HCT116 (cell line): ENCODE measurements at regions not wholly inside any gene's neighbourhood (a gene's known extent, or its start where the extent isn't known, plus 50 kb on each side); places are given as distances from the start of the nearest gene placed in this dataset.

Source experiments
- ATAC-seq: fragments of 200-7000 bp; cut with Tn5 transposase; 2 replicates; pipeline ENCODE4 v1.9.1; 2020; ENCODE audit warnings: mild to moderate bottlenecking, moderate library complexity
- BruUV-seq: library from RNA; stranded (reverse); fragments of 400-500 nt; replicated peaks from 2 replicates; lab custom pipeline; 2021; lab: Mats Ljungman, UMichigan
- CTCF ChIA-PET: fragments of 300-600 bp; sonication (Branson Sonifier 250); formaldehyde crosslinking; loops from one replicate; lab custom pipeline; 2021; ENCODE audit warnings: antibody characterized with exemption; lab: Charles Lee
- POLR2A ChIA-PET: fragments of 300-600, 350-600 bp; sonication (Branson Sonifier 250); formaldehyde crosslinking; loops from one replicate; lab custom pipeline; 2021; ENCODE audit warnings: antibody characterized with exemption; lab: Charles Lee
- RAD21 ChIA-PET, 2 experiments: fragments of 300-600 bp; sonication (Branson Sonifier 250); formaldehyde crosslinking; loops; one replicate each; lab custom pipeline; 2023; ENCODE audit warnings: low total read pairs in 2 of 2; ENCODE audit not compliant: uncharacterized antibody in 2 of 2, unreplicated experiment in 2 of 2, low non-redundant PET in 1 of 2; lab: Charles Lee
- DNase-seq: peaks from one replicate; pipeline ENCODE4 v3.0.0-alpha.2; 2010; ENCODE audit warnings: low read depth, low spot score
- H2AFZ ChIP-seq: fragments of 200-600 bp; shearing (Covaris generic), sonication (generic); 2 replicates; pipeline ENCODE4 v1.6.1; 2017; ENCODE audit warnings: low read depth, mixed run types, mixed read lengths, antibody characterized with exemption, low read length; ENCODE audit not compliant: poor library complexity, severe bottlenecking
- H3K27ac ChIP-seq: 2 replicates; pipeline ENCODE4 v1.5.1; 2012; ENCODE audit warnings: low read depth, low read length
- H3K27me3 ChIP-seq: fragments of 200-600 bp; sonication (generic); 2 replicates; pipeline ENCODE4 v1.6.1; 2016; ENCODE audit warnings: mixed run types, low read length, mixed read lengths; ENCODE audit not compliant: insufficient read depth
- H3K36me3 ChIP-seq, 2 experiments: fragments of 200-500 bp in 1 of 2; fragments of 200-600 bp in 1 of 2; sonication (Bioruptor generic) in 1 of 2; sonication (generic) in 1 of 2; 2 replicates each; pipeline versions ENCODE4 v1.5.1 to v1.6.1; 2014 to 2016; ENCODE audit warnings: low read length in 2 of 2, inconsistent platforms in 1 of 2, mixed read lengths in 1 of 2, mixed run types in 1 of 2; ENCODE audit not compliant: insufficient read depth in 2 of 2, control insufficient read depth in 1 of 2
- H3K4me1 ChIP-seq, 2 experiments: fragments of 200-600 bp in 1 of 2; sonication (generic) in 1 of 2; 2 replicates each; pipeline versions ENCODE4 v1.5.1 to v1.6.1; 2012 to 2017; ENCODE audit warnings: low read length in 2 of 2, inconsistent platforms in 1 of 2, mild to moderate bottlenecking in 1 of 2, mixed read lengths in 1 of 2, mixed run types in 1 of 2, moderate library complexity in 1 of 2; ENCODE audit not compliant: insufficient read depth in 2 of 2, control insufficient read depth in 1 of 2
- H3K4me2 ChIP-seq: fragments of 200-600 bp; sonication (generic); 2 replicates; pipeline ENCODE4 v1.6.1; 2017; ENCODE audit warnings: mixed run types, low read length, mixed read lengths
- H3K4me3 ChIP-seq, 2 experiments: fragments of 200-600 bp in 1 of 2; sonication (generic) in 1 of 2; replicated peaks in 1 of 2; 2 replicates each; pipeline ENCODE4 v1.5.1; 2011 to 2016; ENCODE audit warnings: low read length in 2 of 2, control low read depth in 1 of 2, low read depth in 1 of 2, mild to moderate bottlenecking in 1 of 2, mixed read lengths in 1 of 2, mixed run types in 1 of 2
- H3K79me2 ChIP-seq: fragments of 200-600 bp; sonication (generic); 2 replicates; pipeline ENCODE4 v1.6.1; 2017; ENCODE audit warnings: mild to moderate bottlenecking, mixed run types, low read length, moderate library complexity, mixed read lengths; ENCODE audit not compliant: insufficient read depth
- H3K9ac ChIP-seq: fragments of 200-600 bp; sonication (generic); 2 replicates; pipeline ENCODE4 v1.6.1; 2016; ENCODE audit warnings: low read length, mixed read lengths
- H3K9me2 ChIP-seq: fragments of 200-600 bp; sonication (generic), shearing (Covaris generic); 2 replicates; pipeline ENCODE4 v1.6.1; 2017; ENCODE audit warnings: mixed run types, mild to moderate bottlenecking, moderate library complexity; ENCODE audit not compliant: insufficient read depth
- H3K9me3 ChIP-seq, 2 experiments: fragments of 200-500 bp in 1 of 2; fragments of 200-600 bp in 1 of 2; sonication (Bioruptor generic) in 1 of 2; sonication (generic) in 1 of 2; 2 replicates each; pipeline ENCODE4 v1.6.1; 2014 to 2017; ENCODE audit warnings: low read length in 2 of 2, mixed read lengths in 2 of 2, inconsistent platforms in 1 of 2, low read depth in 1 of 2, mild to moderate bottlenecking in 1 of 2, mixed run types in 1 of 2, moderate library complexity in 1 of 2; ENCODE audit not compliant: control insufficient read depth in 1 of 2, insufficient read depth in 1 of 2
- H4K20me1 ChIP-seq: fragments of 200-600 bp; sonication (generic), shearing (Covaris generic); 2 replicates; pipeline ENCODE4 v1.6.1; 2017; ENCODE audit warnings: mixed run types, mild to moderate bottlenecking, moderate library complexity; ENCODE audit not compliant: insufficient read depth
- ATF3 ChIP-seq: IDR thresholded peaks from 2 replicates; pipeline ENCODE4 v1.6.1; 2012
- CBX3 ChIP-seq: IDR thresholded peaks from 2 replicates; pipeline ENCODE4 v1.6.1; 2012; ENCODE audit warnings: low read depth
- CEBPB ChIP-seq: IDR thresholded peaks from 2 replicates; pipeline ENCODE4 v1.6.1; 2012; ENCODE audit warnings: low read depth
- CTCF ChIP-seq, 3 experiments: fragments of 200-600 bp in 1 of 3; sonication (generic) in 1 of 3; IDR thresholded peaks in 2 of 3; conservative IDR thresholded peaks in 1 of 3; 2 replicates each; pipeline ENCODE4 v1.5.1; 2012 to 2017; ENCODE audit warnings: low read depth in 2 of 3, low read length in 2 of 3, antibody characterized with exemption in 1 of 3, borderline replicate concordance in 1 of 3, control low read depth in 1 of 3, mild to moderate bottlenecking in 1 of 3, mixed read lengths in 1 of 3, mixed run types in 1 of 3, moderate library complexity in 1 of 3; ENCODE audit not compliant: insufficient read depth in 1 of 3
- EGR1 ChIP-seq: IDR thresholded peaks from 2 replicates; pipeline ENCODE4 v1.6.1; 2012; ENCODE audit warnings: low read depth
- ELF1 ChIP-seq: IDR thresholded peaks from 2 replicates; pipeline ENCODE4 v1.6.1; 2012; ENCODE audit warnings: low read depth, borderline replicate concordance
- EZH2 ChIP-seq: fragments of 200-600 bp; sonication (generic); IDR thresholded peaks from 2 replicates; pipeline ENCODE4 v1.6.1; 2017; ENCODE audit warnings: antibody characterized with exemption, mixed run types
- EZH2phosphoT487 ChIP-seq: fragments of 200-600 bp; IDR thresholded peaks from 2 replicates; pipeline ENCODE4 v1.6.1; 2018; ENCODE audit warnings: antibody characterized with exemption, borderline replicate concordance
- MAX ChIP-seq: IDR thresholded peaks from 2 replicates; pipeline ENCODE4 v1.6.1; 2012
- POLR2A ChIP-seq: IDR thresholded peaks from 2 replicates; pipeline ENCODE4 v1.7.0; 2011; ENCODE audit warnings: borderline replicate concordance; ENCODE audit not compliant: insufficient read depth, insufficient read length; ENCODE audit errors: extremely low read depth
- POLR2AphosphoS5 ChIP-seq: IDR thresholded peaks from 2 replicates; pipeline ENCODE4 v1.6.1; 2011; ENCODE audit warnings: mild to moderate bottlenecking, low read depth, low read length, moderate library complexity
- SIN3A ChIP-seq: IDR thresholded peaks from 2 replicates; pipeline ENCODE4 v1.6.1; 2012; ENCODE audit warnings: low read depth
- SP1 ChIP-seq: IDR thresholded peaks from 2 replicates; pipeline ENCODE4 v1.6.1; 2012; ENCODE audit warnings: low read depth
- SRF ChIP-seq: IDR thresholded peaks from 2 replicates; pipeline ENCODE4 v1.6.1; 2012; ENCODE audit warnings: low read depth
- TCF7L2 ChIP-seq: IDR thresholded peaks from 2 replicates; pipeline ENCODE4 v1.7.0; 2011; ENCODE audit warnings: borderline replicate concordance, inconsistent platforms; ENCODE audit not compliant: insufficient read depth, insufficient read length; ENCODE audit errors: extremely low read depth
- YY1 ChIP-seq: IDR thresholded peaks from 2 replicates; pipeline ENCODE4 v1.6.1; 2011; ENCODE audit warnings: low read length, low read depth, moderate library complexity, mild to moderate bottlenecking; ENCODE audit not compliant: insufficient replicate concordance; ENCODE audit errors: extremely low read depth
- ZFX ChIP-seq: fragments of 450-650 bp; IDR thresholded peaks from 2 replicates; pipeline ENCODE4 v1.6.1; 2017
- ZNF274 ChIP-seq: fragments of 200-500 bp; sonication (Bioruptor generic); IDR thresholded peaks from 2 replicates; pipeline ENCODE4 v1.6.1; 2014; ENCODE audit warnings: mild to moderate bottlenecking, low read depth, low read length, inconsistent platforms
- intact Hi-C: fragments of 100-400 bp; cut with micrococcal nuclease; formaldehyde crosslinking; loops from 2 replicates; pipeline ENCODE4 v1.10.0; 2022
- TF ChIP-seq, protein P1 (sequence below): IDR thresholded peaks from 2 replicates; pipeline ENCODE4 v1.6.1; 2012; ENCODE audit warnings: low read depth

GRCh38 chr10:2439983-2440382, 627.4 kb upstream of the PFKP start:
- Histone ChIP-seq H3K79me2 (no peaks in the 10 kb centered on the region), H3K36me3 (no peaks in the 10 kb centered on the region), H3K4me2 (no peak overlapping the region), H3K4me1 (no peaks in the 10 kb centered on the region), H2AFZ (no peak overlapping the region), H3K4me3 (no peak overlapping the region), H3K9me2 (no peaks in the 10 kb centered on the region), H3K27me3 (no peaks in the 10 kb centered on the region), H4K20me1 (no peaks in the 10 kb centered on the region), H3K9me3 (peaks cover 7 to 22% of the 10 kb centered on the region in 2 experiments; a peak in 2 of 4 replicates), H3K27ac (no peak overlapping the region), H3K9ac (no peak overlapping the region)
- ChIA-PET POLR2A (no interaction called here), CTCF (no interaction called here), RAD21 (no interaction called here)
- no TSS peak for BruUV-seq
- TF ChIP-seq ATF3 (no peak), EGR1 (no peak), EZH2phosphoT487 (no peak), CEBPB (no peak), ZFX (no peak), POLR2AphosphoS5 (no peak), ELF1 (no peak), SIN3A (no peak), ZNF274 (no peak), SRF (no peak), CBX3 (no peak), MAX (no peak), SP1 (no peak), POLR2A (no peak), YY1 (no peak), EZH2 (no peak), TCF7L2 (no peak), CTCF (IDR thresholded peaks at IDR 0.05 in 2 of 3, conservative IDR thresholded peaks at IDR 0.05 in 1 of 3; ENCODE audit: borderline replicate concordance in 1 of 3, insufficient read depth in 1 of 3, low read depth in 2 of 3, low read length in 2 of 3) (no peak)
- TF ChIP-seq, protein P1, sequence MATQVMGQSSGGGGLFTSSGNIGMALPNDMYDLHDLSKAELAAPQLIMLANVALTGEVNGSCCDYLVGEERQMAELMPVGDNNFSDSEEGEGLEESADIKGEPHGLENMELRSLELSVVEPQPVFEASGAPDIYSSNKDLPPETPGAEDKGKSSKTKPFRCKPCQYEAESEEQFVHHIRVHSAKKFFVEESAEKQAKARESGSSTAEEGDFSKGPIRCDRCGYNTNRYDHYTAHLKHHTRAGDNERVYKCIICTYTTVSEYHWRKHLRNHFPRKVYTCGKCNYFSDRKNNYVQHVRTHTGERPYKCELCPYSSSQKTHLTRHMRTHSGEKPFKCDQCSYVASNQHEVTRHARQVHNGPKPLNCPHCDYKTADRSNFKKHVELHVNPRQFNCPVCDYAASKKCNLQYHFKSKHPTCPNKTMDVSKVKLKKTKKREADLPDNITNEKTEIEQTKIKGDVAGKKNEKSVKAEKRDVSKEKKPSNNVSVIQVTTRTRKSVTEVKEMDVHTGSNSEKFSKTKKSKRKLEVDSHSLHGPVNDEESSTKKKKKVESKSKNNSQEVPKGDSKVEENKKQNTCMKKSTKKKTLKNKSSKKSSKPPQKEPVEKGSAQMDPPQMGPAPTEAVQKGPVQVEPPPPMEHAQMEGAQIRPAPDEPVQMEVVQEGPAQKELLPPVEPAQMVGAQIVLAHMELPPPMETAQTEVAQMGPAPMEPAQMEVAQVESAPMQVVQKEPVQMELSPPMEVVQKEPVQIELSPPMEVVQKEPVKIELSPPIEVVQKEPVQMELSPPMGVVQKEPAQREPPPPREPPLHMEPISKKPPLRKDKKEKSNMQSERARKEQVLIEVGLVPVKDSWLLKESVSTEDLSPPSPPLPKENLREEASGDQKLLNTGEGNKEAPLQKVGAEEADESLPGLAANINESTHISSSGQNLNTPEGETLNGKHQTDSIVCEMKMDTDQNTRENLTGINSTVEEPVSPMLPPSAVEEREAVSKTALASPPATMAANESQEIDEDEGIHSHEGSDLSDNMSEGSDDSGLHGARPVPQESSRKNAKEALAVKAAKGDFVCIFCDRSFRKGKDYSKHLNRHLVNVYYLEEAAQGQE: no peak
- ATAC-seq (no peak), DNase-seq (no peak)
- intact Hi-C loops: no loop called here
